Psoas muscle (tissue), 7 donors: ENCODE measurements at regions not wholly inside any gene's neighbourhood (a gene's known extent, or its start where the extent isn't known, plus 50 kb on each side); places are given as distances from the start of the nearest gene placed in this dataset.
"Not testable (repeated sequence)": the region's sequence is repeated elsewhere in the genome, so short reads cannot be mapped to it uniquely, and the experiment has no call there.

ENCODE experiments used
- ATAC-seq, 4 donors: fragments of 200-7000 bp; cut with Tn5 transposase; one replicate each; pipeline ENCODE4 v1.9.1; 2020; ENCODE audit warnings: moderate library complexity in 3 of 4, mild to moderate bottlenecking in 2 of 4
- DNase-seq, 2 donors: peaks; one replicate each; pipeline ENCODE4 v3.0.0-alpha.2; 2020
- H3K27ac ChIP-seq: fragments of 200-600 bp; one replicate; pipeline ENCODE4 v1.8.0; 2022
- H3K27me3 ChIP-seq, 3 donors: fragments of 200-600 bp in 1 of 3; one replicate each; pipeline versions ENCODE4 v1.6.1 to v1.8.0; 2013 to 2022; ENCODE audit warnings: low read length in 2 of 3, mild to moderate bottlenecking in 2 of 3, moderate library complexity in 1 of 3; ENCODE audit not compliant: insufficient read depth in 3 of 3
- H3K36me3 ChIP-seq, 2 donors: fragments of 200-600 bp in 1 of 2; one replicate each; pipeline versions ENCODE4 v1.6.1 to v1.8.0; 2013 to 2022; ENCODE audit warnings: low read depth in 1 of 2, mild to moderate bottlenecking in 1 of 2, moderate library complexity in 1 of 2; ENCODE audit not compliant: insufficient read depth in 1 of 2
- H3K4me1 ChIP-seq: fragments of 200-600 bp; one replicate; pipeline ENCODE4 v1.8.0; 2022
- H3K4me3 ChIP-seq: fragments of 200-600 bp; one replicate; pipeline ENCODE4 v1.8.0; 2022; ENCODE audit warnings: mild to moderate bottlenecking
- H3K9me3 ChIP-seq: fragments of 200-600 bp; one replicate; pipeline ENCODE4 v1.8.0; 2022
- CTCF ChIP-seq: fragments of 200-600 bp; IDR thresholded peaks from one replicate; pipeline ENCODE4 v1.8.0; 2022; ENCODE audit warnings: antibody characterized with exemption
- WGBS, 3 donors: extraction: QIAGEN DNeasy Blood & Tissue Kit; methylation state at CpG; one replicate each; pipeline versions ENCODE4 v1.1.6 to v1.1.7; 2013; 5-methylcytosine and 5-hydroxymethylcytosine counted together
- intact Hi-C, 2 donors: fragments of 100-400 bp; cut with DNase I; formaldehyde crosslinking; loops; one replicate each; pipeline versions ENCODE4 v1.11.0 to v1.14.2; 2022
- donor health status: healthy with polysubstance abuse.
- donor health status: DM: no; HTN: no; CAD: no; lungs with moderate emphysema.
- donor health status: Bipolar disorder and iron deficiency.
- donor health status: healthy.
- donor health status: DM: yes; HTN: yes; CAD: no.
- donor health status: DM: no; HTN: no; CAD: no.
- donor health status: DM: yes; HTN: yes; CAD: no.

- 78 to 87% (median 81%) methylated on average over 8 of the region's 8 CpGs for WGBS, 3 donors
- intact Hi-C loops, result no loop called here
Measured at GRCh38 chr12:33531261-33531660, 91.6 kb upstream of the SYT10 start.

GRCh38 chr12:33533527-33533926 lies 93.9 kb upstream of the SYT10 start:
- TF ChIP-seq CTCF, result no peak
- Histone ChIP-seq H3K9me3 (no peaks in the 10 kb centered on the region), H3K4me1 (no peaks in the 10 kb centered on the region), H3K27me3 (no peaks in the 10 kb centered on the region), H3K36me3 (no peaks in the 10 kb centered on the region), H3K4me3 (no peak overlapping the region), H3K27ac (no peak overlapping the region)
- 90 to 100% (median 94%) methylated on average over 1 of the region's 1 CpG for WGBS, 3 donors
- intact Hi-C loops, result no loop called here
- DNase-seq, result no peak
- ATAC-seq, result no peak

More at GRCh38 chr12:33531261-33531660, 91.6 kb upstream of the SYT10 start:
- ATAC-seq (no peak), DNase-seq (no peak)
- no peaks in the 10 kb centered on the region for H3K36me3 ChIP-seq
- H3K4me1 ChIP-seq, result no peaks in the 10 kb centered on the region
- H3K9me3 ChIP-seq, result no peaks in the 10 kb centered on the region
- no peak overlapping the region for H3K4me3 ChIP-seq
- H3K27ac ChIP-seq, result no peak overlapping the region
- no peak for TF ChIP-seq CTCF
- H3K27me3 ChIP-seq, result no peaks in the 10 kb centered on the region

- H3K27ac ChIP-seq, result no peak overlapping the region
- no peaks in the 10 kb centered on the region for H3K36me3 ChIP-seq
- no peak overlapping the region for H3K4me3 ChIP-seq
- 33 to 65% (median 38%) methylated on average over 1 of the region's 1 CpG for WGBS, 3 donors
- no peaks in the 10 kb centered on the region for H3K4me1 ChIP-seq
- no peaks in the 10 kb centered on the region for H3K9me3 ChIP-seq
- intact Hi-C loops, result no loop called here
- no peak for TF ChIP-seq CTCF
- ATAC-seq (no peak), DNase-seq (no peak)
- H3K27me3 ChIP-seq, result no peaks in the 10 kb centered on the region
Measured at GRCh38 chr12:33536431-33536830, 96.8 kb upstream of the SYT10 start.

GRCh38 chr12:33546004-33546403 lies 106.4 kb upstream of the SYT10 start:
- WGBS, 3 donors, result 83 to 87% (median 86%) methylated on average over 3 of the region's 3 CpGs
- H3K4me3 ChIP-seq, result no peak overlapping the region
- intact Hi-C loops, result no loop called here
- H3K36me3 ChIP-seq, result no peaks in the 10 kb centered on the region
- DNase-seq (no peak), ATAC-seq (no peak)
- TF ChIP-seq CTCF, result no peak
- H3K9me3 ChIP-seq, result peaks cover 8% of the 10 kb centered on the region
- no peak overlapping the region for H3K27ac ChIP-seq
- H3K27me3 ChIP-seq, result no peaks in the 10 kb centered on the region
- H3K4me1 ChIP-seq, result no peaks in the 10 kb centered on the region

GRCh38 chr12:33547084-33547483 lies 107.5 kb upstream of the SYT10 start:
- Histone ChIP-seq H3K4me3 (no peak overlapping the region), H3K9me3 (peaks cover 2% of the 10 kb centered on the region), H3K4me1 (no peaks in the 10 kb centered on the region), H3K36me3 (no peaks in the 10 kb centered on the region), H3K27me3 (no peaks in the 10 kb centered on the region), H3K27ac (no peak overlapping the region)
- no peak for TF ChIP-seq CTCF
- intact Hi-C loops, result no loop called here
- DNase-seq (no peak), ATAC-seq (no peak)
- 85 to 92% (median 88%) methylated on average over 3 of the region's 3 CpGs for WGBS, 3 donors

GRCh38 chr12:33550214-33550613 lies 110.6 kb upstream of the SYT10 start:
- H3K9me3 ChIP-seq, H3K4me3 ChIP-seq, H3K27me3 ChIP-seq, intact Hi-C loops, DNase-seq, ATAC-seq, H3K36me3 ChIP-seq, H3K4me1 ChIP-seq, H3K27ac ChIP-seq: not testable (repeated sequence)
